SU-DHL-6 (cell line): ENCODE measurements at regions not wholly inside any gene's neighbourhood (a gene's known extent, or its start where the extent isn't known, plus 50 kb on each side); places are given as distances from the start of the nearest gene placed in this dataset.

Source experiments
- H2AFZ ChIP-seq: fragments of 200-600 bp; sonication (generic); 2 replicates; pipeline ENCODE4 v1.6.1; 2014; ENCODE audit warnings: low read depth, mild to moderate bottlenecking, moderate library complexity, mixed read lengths, antibody characterized with exemption, low read length; ENCODE audit not compliant: severe bottlenecking
- H3F3A ChIP-seq: fragments of 200-600 bp; shearing (Covaris generic); 2 replicates; pipeline ENCODE4 v1.6.0; 2016; ENCODE audit warnings: antibody characterized with exemption, mild to moderate bottlenecking; ENCODE audit not compliant: insufficient read depth
- H3K27ac ChIP-seq: fragments of 200-600 bp; sonication (generic); 2 replicates; pipeline ENCODE4 v1.5.1; 2016; ENCODE audit warnings: low read depth, mild to moderate bottlenecking, low read length, moderate library complexity, mixed read lengths
- H3K27me3 ChIP-seq: fragments of 200-600 bp; sonication (generic), shearing (Covaris generic); 2 replicates; pipeline ENCODE4 v1.6.0; 2014; ENCODE audit warnings: mild to moderate bottlenecking, low read length
- H3K36me3 ChIP-seq: fragments of 200-600 bp; sonication (generic); 2 replicates; pipeline ENCODE4 v1.6.1; 2014; ENCODE audit warnings: mild to moderate bottlenecking, low read length, mixed read lengths
- H3K4me2 ChIP-seq: fragments of 300-600, 200-600 bp; shearing (Covaris generic), sonication (generic); 2 replicates; pipeline ENCODE4 v1.6.0; 2014; ENCODE audit warnings: low read length, low read depth, mild to moderate bottlenecking; ENCODE audit not compliant: poor library complexity, severe bottlenecking
- H3K4me3 ChIP-seq: fragments of 200-600 bp; sonication (generic); 2 replicates; pipeline ENCODE4 v1.5.1; 2014; ENCODE audit warnings: antibody characterized with exemption, low read length, mild to moderate bottlenecking, mixed read lengths; ENCODE audit not compliant: insufficient read depth, poor library complexity, severe bottlenecking
- H3K79me2 ChIP-seq: fragments of 200-600 bp; sonication (generic); 2 replicates; pipeline ENCODE4 v1.6.1; 2014; ENCODE audit warnings: mild to moderate bottlenecking, low read length, moderate library complexity; ENCODE audit not compliant: insufficient read depth
- H3K9ac ChIP-seq: fragments of 200-600 bp; sonication (generic); 2 replicates; pipeline ENCODE4 v1.7.0; 2014; ENCODE audit warnings: mild to moderate bottlenecking, low read length
- H3K9me2 ChIP-seq: fragments of 200-600 bp; sonication (generic); replicated peaks from 2 replicates; pipeline ENCODE4 v1.6.1; 2014; ENCODE audit warnings: low read length; ENCODE audit not compliant: insufficient read depth
- H3K9me3 ChIP-seq: fragments of 200-600 bp; sonication (generic); 2 replicates; pipeline ENCODE4 v1.6.1; 2014; ENCODE audit warnings: low read length, mixed read lengths; ENCODE audit not compliant: insufficient read depth
- H4K20me1 ChIP-seq: fragments of 200-600 bp; sonication (generic); 2 replicates; pipeline ENCODE4 v1.6.1; 2014; ENCODE audit warnings: low read depth, mild to moderate bottlenecking, antibody characterized with exemption, low read length, moderate library complexity, mixed read lengths
- EZH2phosphoT487 ChIP-seq: fragments of 200-600 bp; sonication (generic), shearing (Covaris generic); conservative IDR thresholded peaks from 2 replicates; pipeline ENCODE4 v1.6.1; 2018; ENCODE audit warnings: mild to moderate bottlenecking, antibody characterized with exemption, low read length, moderate library complexity, mixed read lengths
- TF ChIP-seq, protein P1 (sequence below): fragments of 200-600 bp; sonication (generic); IDR thresholded peaks from one replicate; pipeline ENCODE4 v1.5.1; 2017; ENCODE audit warnings: antibody characterized with exemption, mild to moderate bottlenecking, low read length, moderate library complexity; ENCODE audit not compliant: insufficient read depth, poor library complexity, severe bottlenecking

DNA sequence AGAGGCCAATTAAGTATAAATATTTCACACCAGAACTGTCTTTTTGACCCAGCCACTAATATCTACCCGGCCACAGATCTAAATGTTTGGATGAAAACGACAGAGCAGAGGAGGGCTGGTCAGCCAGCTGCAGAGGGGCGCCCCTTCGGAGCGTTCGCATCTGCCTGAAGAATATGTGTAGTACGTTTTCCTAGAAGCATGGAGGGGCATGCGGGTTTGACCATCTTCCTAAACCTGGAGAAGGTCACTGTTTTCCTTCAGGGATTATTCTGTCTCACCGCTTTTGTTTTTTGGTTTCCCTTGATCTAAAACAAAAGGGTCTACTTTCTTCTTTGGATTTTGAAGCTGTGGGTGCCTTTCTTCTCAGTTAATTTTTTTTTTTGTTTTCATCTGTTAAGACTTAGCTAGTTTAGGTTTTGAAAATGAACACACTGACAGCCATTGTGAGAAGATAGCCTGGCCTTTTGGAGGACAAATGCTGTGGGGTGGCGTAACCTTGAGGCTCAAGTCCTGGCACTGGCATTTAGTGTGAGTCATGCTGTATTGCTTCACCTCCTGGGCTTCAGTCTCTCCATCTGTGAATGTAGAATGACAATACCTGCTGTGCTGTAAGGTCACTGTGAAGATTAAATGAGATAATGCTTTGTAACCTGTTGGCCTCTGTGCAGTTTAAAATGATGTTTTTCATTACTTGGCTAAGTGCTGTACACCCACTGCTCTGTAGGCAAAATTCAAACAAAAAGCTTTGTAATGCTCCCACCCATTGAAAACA is 74.1 kb upstream of the IRF2BP2 start:
- H3K9ac ChIP-seq: no peak overlapping the region
- no peak for TF ChIP-seq EZH2phosphoT487
- TF ChIP-seq, protein P1, sequence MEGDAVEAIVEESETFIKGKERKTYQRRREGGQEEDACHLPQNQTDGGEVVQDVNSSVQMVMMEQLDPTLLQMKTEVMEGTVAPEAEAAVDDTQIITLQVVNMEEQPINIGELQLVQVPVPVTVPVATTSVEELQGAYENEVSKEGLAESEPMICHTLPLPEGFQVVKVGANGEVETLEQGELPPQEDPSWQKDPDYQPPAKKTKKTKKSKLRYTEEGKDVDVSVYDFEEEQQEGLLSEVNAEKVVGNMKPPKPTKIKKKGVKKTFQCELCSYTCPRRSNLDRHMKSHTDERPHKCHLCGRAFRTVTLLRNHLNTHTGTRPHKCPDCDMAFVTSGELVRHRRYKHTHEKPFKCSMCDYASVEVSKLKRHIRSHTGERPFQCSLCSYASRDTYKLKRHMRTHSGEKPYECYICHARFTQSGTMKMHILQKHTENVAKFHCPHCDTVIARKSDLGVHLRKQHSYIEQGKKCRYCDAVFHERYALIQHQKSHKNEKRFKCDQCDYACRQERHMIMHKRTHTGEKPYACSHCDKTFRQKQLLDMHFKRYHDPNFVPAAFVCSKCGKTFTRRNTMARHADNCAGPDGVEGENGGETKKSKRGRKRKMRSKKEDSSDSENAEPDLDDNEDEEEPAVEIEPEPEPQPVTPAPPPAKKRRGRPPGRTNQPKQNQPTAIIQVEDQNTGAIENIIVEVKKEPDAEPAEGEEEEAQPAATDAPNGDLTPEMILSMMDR: no peak
- no peak overlapping the region for H3K4me2 ChIP-seq
- no peaks in the 10 kb centered on the region for H3K27me3 ChIP-seq
- no peak overlapping the region for H2AFZ ChIP-seq
- H3K4me3 ChIP-seq: no peak overlapping the region
- H3F3A ChIP-seq: no peaks in the 10 kb centered on the region
- no peaks in the 10 kb centered on the region for H3K79me2 ChIP-seq
- H3K9me2 ChIP-seq: no peaks in the 10 kb centered on the region
- H4K20me1 ChIP-seq: no peaks in the 10 kb centered on the region
- H3K36me3 ChIP-seq: no peaks in the 10 kb centered on the region
- H3K9me3 ChIP-seq: no peaks in the 10 kb centered on the region
- H3K27ac ChIP-seq: no peak overlapping the region

DNA sequence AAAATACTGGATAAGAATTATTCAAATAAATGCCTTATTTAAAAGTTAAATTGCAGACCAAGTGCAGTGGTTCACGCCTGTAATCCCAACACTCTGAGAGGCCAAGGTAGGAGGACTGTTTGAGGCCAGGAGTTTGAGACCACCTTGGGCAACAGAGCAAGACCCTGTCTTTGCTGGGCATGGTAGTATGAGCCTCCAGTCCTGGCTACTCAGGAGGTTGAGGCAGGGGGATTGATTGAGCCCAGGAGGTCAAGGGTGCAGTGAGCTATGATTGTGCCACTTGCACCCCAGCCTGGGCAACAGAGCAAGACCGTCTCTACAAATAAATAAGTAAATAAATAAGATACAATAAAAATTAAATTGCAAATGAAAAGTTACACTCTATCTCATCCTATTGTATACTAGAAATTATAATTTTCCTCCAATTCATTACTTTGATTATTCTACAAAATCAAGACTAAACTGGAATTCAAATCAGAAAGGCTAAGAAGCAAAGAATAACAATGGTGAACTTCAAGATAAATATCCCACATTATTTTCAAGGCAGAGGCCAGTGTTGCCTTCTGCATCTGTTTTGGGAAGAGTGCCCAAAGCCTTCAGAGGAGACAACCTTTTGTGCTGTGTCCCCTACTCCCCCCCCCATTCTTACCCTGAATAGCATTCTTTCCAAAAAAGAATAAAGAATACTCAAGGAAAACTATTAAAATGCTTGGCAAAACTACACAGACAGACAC is 73.3 kb upstream of the IRF2BP2 start:
- H3K79me2 ChIP-seq: no peaks in the 10 kb centered on the region
- no peaks in the 10 kb centered on the region for H3K27me3 ChIP-seq
- H3K36me3 ChIP-seq: no peaks in the 10 kb centered on the region
- no peaks in the 10 kb centered on the region for H3F3A ChIP-seq
- no peak overlapping the region for H3K4me3 ChIP-seq
- no peaks in the 10 kb centered on the region for H4K20me1 ChIP-seq
- TF ChIP-seq, protein P1: no peak
- TF ChIP-seq EZH2phosphoT487: no peak
- no peak overlapping the region for H3K9ac ChIP-seq
- H3K27ac ChIP-seq: no peak overlapping the region
- no peak overlapping the region for H2AFZ ChIP-seq
- no peak overlapping the region for H3K4me2 ChIP-seq
- no peaks in the 10 kb centered on the region for H3K9me3 ChIP-seq
- H3K9me2 ChIP-seq: no peaks in the 10 kb centered on the region

DNA sequence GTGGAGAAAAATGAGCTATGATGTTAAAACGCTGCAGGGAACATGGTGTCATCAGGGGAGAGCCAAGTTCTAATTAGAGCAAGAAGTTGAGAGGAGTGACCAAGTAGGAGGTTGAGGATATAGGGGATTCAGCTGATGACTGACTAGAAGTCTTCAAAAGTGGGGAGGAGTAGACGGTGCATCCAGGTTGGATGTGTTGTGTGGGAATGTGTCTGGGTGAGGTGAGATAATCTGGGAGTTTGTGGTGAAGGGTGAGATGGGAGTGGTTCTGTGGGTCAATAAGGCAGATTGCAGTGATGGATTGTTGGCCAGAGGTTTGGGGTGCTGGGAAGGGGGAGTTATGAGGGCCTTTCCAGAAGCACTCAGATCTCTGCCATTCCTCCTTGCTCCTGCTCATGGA is 72.0 kb upstream of the IRF2BP2 start:
- H3K27ac ChIP-seq: no peak overlapping the region
- no peaks in the 10 kb centered on the region for H4K20me1 ChIP-seq
- H3K9me2 ChIP-seq: no peaks in the 10 kb centered on the region
- H3K79me2 ChIP-seq: no peaks in the 10 kb centered on the region
- no peaks in the 10 kb centered on the region for H3K9me3 ChIP-seq
- H3K36me3 ChIP-seq: no peaks in the 10 kb centered on the region
- no peaks in the 10 kb centered on the region for H3F3A ChIP-seq
- H3K27me3 ChIP-seq: no peaks in the 10 kb centered on the region
- TF ChIP-seq EZH2phosphoT487: no peak
- TF ChIP-seq, protein P1: no peak
- no peak overlapping the region for H3K4me3 ChIP-seq
- H3K4me2 ChIP-seq: no peak overlapping the region
- H3K9ac ChIP-seq: no peak overlapping the region
- no peak overlapping the region for H2AFZ ChIP-seq
